Thyroid gland (tissue), 4 donors: ENCODE measurements at regions not wholly inside any gene's neighbourhood (a gene's known extent, or its start where the extent isn't known, plus 50 kb on each side); places are given as distances from the start of the nearest gene placed in this dataset.

Source experiments
- POLR2A ChIP-seq, 2 donors: fragments of 450-650 bp; IDR thresholded peaks; one replicate each; pipeline ENCODE4 v1.6.1; 2017; ENCODE audit warnings: antibody characterized with exemption in 2 of 2, mild to moderate bottlenecking in 2 of 2, moderate library complexity in 1 of 2
- TF ChIP-seq, protein P1 (sequence below), 6 experiments: fragments of 200-600 bp in 3 of 6; fragments of 450-650 bp in 3 of 6; sonication (generic) in 3 of 6; IDR thresholded peaks; one replicate each; pipeline ENCODE4 v1.5.1; 2016 to 2019; ENCODE audit warnings: antibody characterized with exemption in 6 of 6, mild to moderate bottlenecking in 2 of 6, inconsistent platforms in 1 of 6, moderate library complexity in 1 of 6

DNA sequence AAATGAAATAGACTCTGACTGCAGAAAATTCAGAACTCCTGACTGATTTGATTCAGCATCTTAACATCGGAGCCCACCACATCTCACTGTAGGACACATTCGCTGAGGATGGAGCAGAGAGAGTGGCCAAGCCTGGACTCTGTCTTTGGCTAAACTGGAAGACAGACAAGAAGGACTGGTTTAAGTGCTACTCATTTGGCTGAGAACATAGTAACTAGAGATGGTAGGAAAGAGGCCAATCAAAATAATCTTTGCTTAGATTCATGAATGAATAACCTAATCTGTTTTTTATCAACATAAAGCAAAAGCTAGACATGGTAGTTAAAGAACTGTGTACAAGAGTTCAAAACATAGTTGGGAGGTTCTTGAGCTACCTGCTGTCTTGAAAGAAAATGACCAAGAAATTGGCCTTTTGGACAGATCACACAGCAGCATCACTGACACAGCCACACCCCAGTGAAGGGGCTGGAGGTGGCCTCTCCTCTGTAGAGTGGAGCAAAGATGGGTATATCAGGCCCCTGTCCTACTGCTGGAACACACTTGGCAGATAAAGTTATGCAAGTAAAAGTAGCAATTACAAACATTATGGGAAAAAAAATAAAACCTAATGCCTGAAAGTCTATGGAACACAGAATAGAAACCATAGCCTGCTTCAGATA, 87.1 kb upstream of the NT5E start:
- TF ChIP-seq, protein P1, sequence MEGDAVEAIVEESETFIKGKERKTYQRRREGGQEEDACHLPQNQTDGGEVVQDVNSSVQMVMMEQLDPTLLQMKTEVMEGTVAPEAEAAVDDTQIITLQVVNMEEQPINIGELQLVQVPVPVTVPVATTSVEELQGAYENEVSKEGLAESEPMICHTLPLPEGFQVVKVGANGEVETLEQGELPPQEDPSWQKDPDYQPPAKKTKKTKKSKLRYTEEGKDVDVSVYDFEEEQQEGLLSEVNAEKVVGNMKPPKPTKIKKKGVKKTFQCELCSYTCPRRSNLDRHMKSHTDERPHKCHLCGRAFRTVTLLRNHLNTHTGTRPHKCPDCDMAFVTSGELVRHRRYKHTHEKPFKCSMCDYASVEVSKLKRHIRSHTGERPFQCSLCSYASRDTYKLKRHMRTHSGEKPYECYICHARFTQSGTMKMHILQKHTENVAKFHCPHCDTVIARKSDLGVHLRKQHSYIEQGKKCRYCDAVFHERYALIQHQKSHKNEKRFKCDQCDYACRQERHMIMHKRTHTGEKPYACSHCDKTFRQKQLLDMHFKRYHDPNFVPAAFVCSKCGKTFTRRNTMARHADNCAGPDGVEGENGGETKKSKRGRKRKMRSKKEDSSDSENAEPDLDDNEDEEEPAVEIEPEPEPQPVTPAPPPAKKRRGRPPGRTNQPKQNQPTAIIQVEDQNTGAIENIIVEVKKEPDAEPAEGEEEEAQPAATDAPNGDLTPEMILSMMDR (IDR thresholded peaks at IDR 0.05), result no peak
- TF ChIP-seq POLR2A (IDR thresholded peaks at IDR 0.05), result no peak
